ENCODE measurements at regions not wholly inside any gene's neighbourhood (a gene's known extent, or its start where the extent isn't known, plus 50 kb on each side); places are given as distances from the start of the nearest gene placed in this dataset.

- H3K9me2 ChIP-seq (ENCODE audit: insufficient read depth, low read length), result no peaks in the 10 kb centered on the region
- H3K4me1 ChIP-seq (ENCODE audit: insufficient read depth, low read length, poor library complexity, severe bottlenecking), result no peaks in the 10 kb centered on the region
- no peaks in the 10 kb centered on the region for H3K79me2 ChIP-seq (ENCODE audit: insufficient read depth, low read depth, low read length)
- no peaks in the 10 kb centered on the region for H4K20me1 ChIP-seq (ENCODE audit: insufficient read depth, low read length)
- H3K4me3 ChIP-seq (ENCODE audit: low read depth, low read length, poor library complexity, severe bottlenecking), result no peak overlapping the region
- TF ChIP-seq EZH2phosphoT487 (IDR thresholded peaks at IDR 0.05; ENCODE audit: borderline replicate concordance, low read depth, low read length) (no peak), CTCF (conservative IDR thresholded peaks at IDR 0.05; ENCODE audit: low read length) (no peak)
- no peak for DNase-seq (ENCODE audit: low spot score)
- no peak overlapping the region for H3K27ac ChIP-seq (ENCODE audit: low read depth, low read length, poor library complexity, severe bottlenecking)
- H3K9me3 ChIP-seq (ENCODE audit: low read length), result no peaks in the 10 kb centered on the region
- no peak overlapping the region for H2AFZ ChIP-seq (ENCODE audit: low read length)
- no TSS peak for BruUV-seq (replicated peaks)
- no peak overlapping the region for H3K4me2 ChIP-seq (ENCODE audit: low read length)
- ChIA-PET CTCF (ENCODE audit: unreplicated experiment) (interaction anchor here (0.6 kb wide), 1 partner anchor 543 kb away, joined by 4 read pairs; no protein-coding TSS in a partner anchor), POLR2A (no interaction called here)
- H3K36me3 ChIP-seq (ENCODE audit: insufficient read depth, low read length), result no peaks in the 10 kb centered on the region
- intact Hi-C loops (cut with micrococcal nuclease; ENCODE audit: unreplicated experiment), result no loop called here
Measured at GRCh38 chr16:73145166-73145880, 97.4 kb upstream of the ZFHX3 start.

- no TSS peak for BruUV-seq (replicated peaks)
- CTCF ChIA-PET (ENCODE audit: unreplicated experiment), result no interaction called here
- POLR2A ChIA-PET, result no interaction called here
- no peak overlapping the region for H3K4me2 ChIP-seq (ENCODE audit: low read length)
- H4K20me1 ChIP-seq (ENCODE audit: insufficient read depth, low read length), result no peaks in the 10 kb centered on the region
- H3K79me2 ChIP-seq (ENCODE audit: insufficient read depth, low read depth, low read length), result no peaks in the 10 kb centered on the region
- TF ChIP-seq EZH2phosphoT487 (IDR thresholded peaks at IDR 0.05; ENCODE audit: borderline replicate concordance, low read depth, low read length), result no peak
- TF ChIP-seq CTCF (conservative IDR thresholded peaks at IDR 0.05; ENCODE audit: low read length), result no peak
- no peaks in the 10 kb centered on the region for H3K9me3 ChIP-seq (ENCODE audit: low read length)
- no peaks in the 10 kb centered on the region for H3K4me1 ChIP-seq (ENCODE audit: insufficient read depth, low read length, poor library complexity, severe bottlenecking)
- no peak overlapping the region for H3K27ac ChIP-seq (ENCODE audit: low read depth, low read length, poor library complexity, severe bottlenecking)
- H3K36me3 ChIP-seq (ENCODE audit: insufficient read depth, low read length), result no peaks in the 10 kb centered on the region
- no peaks in the 10 kb centered on the region for H3K9me2 ChIP-seq (ENCODE audit: insufficient read depth, low read length)
- H2AFZ ChIP-seq (ENCODE audit: low read length), result no peak overlapping the region
- intact Hi-C loops (cut with micrococcal nuclease; ENCODE audit: unreplicated experiment), result no loop called here
- no peak for DNase-seq (ENCODE audit: low spot score)
- H3K4me3 ChIP-seq (ENCODE audit: low read depth, low read length, poor library complexity, severe bottlenecking), result no peak overlapping the region
Measured at GRCh38 chr16:73143576-73144422, 95.9 kb upstream of the ZFHX3 start.

GRCh38 chr16:73143002-73143401 is 95.1 kb upstream of the ZFHX3 start:
- Histone ChIP-seq H3K4me2 (ENCODE audit: low read length) (no peak overlapping the region), H3K9me2 (ENCODE audit: insufficient read depth, low read length) (no peaks in the 10 kb centered on the region), H4K20me1 (ENCODE audit: insufficient read depth, low read length) (no peaks in the 10 kb centered on the region), H3K4me3 (ENCODE audit: low read depth, low read length, poor library complexity, severe bottlenecking) (no peak overlapping the region), H3K27ac (ENCODE audit: low read depth, low read length, poor library complexity, severe bottlenecking) (no peak overlapping the region), H3K9me3 (ENCODE audit: low read length) (no peaks in the 10 kb centered on the region), H2AFZ (ENCODE audit: low read length) (no peak overlapping the region), H3K36me3 (ENCODE audit: insufficient read depth, low read length) (no peaks in the 10 kb centered on the region), H3K4me1 (ENCODE audit: insufficient read depth, low read length, poor library complexity, severe bottlenecking) (no peaks in the 10 kb centered on the region), H3K79me2 (ENCODE audit: insufficient read depth, low read depth, low read length) (no peaks in the 10 kb centered on the region)
- TF ChIP-seq EZH2phosphoT487 (IDR thresholded peaks at IDR 0.05; ENCODE audit: borderline replicate concordance, low read depth, low read length) (no peak), CTCF (conservative IDR thresholded peaks at IDR 0.05; ENCODE audit: low read length) (no peak)
- intact Hi-C loops (cut with micrococcal nuclease; ENCODE audit: unreplicated experiment), result no loop called here
- ChIA-PET CTCF (ENCODE audit: unreplicated experiment) (interaction anchor here (0.5 kb wide), 1 partner anchor 1817 kb away, joined by 3 read pairs; no protein-coding TSS in a partner anchor), POLR2A (no interaction called here)
- no TSS peak for BruUV-seq (replicated peaks)
- DNase-seq (ENCODE audit: low spot score), result no peak

All from OCI-LY7 (cell line).